Small intestine (tissue), 7 donors: ENCODE measurements at regions not wholly inside any gene's neighbourhood (a gene's known extent, or its start where the extent isn't known, plus 50 kb on each side); places are given as distances from the start of the nearest gene placed in this dataset.

Experiments used
- DNase-seq, 2 donors: peaks; one replicate each; pipeline versions ENCODE4 v3.0.0 to v3.0.0-alpha.2; 2013
- FAIRE-seq: peaks from 2 replicates; lab custom pipeline; 2012; peaks lifted over from hg19 to GRCh38; lab: Jason Lieb, UNC
- H3K27ac ChIP-seq, 3 donors: one replicate each; pipeline ENCODE4 v1.5.1; 2013; ENCODE audit warnings: low read length in 2 of 3, mild to moderate bottlenecking in 2 of 3, control low read depth in 1 of 3, inconsistent platforms in 1 of 3, low read depth in 1 of 3, moderate library complexity in 1 of 3
- H3K27me3 ChIP-seq, 3 donors: one replicate each; pipeline ENCODE4 v1.6.1; 2013; ENCODE audit warnings: low read length in 3 of 3, inconsistent platforms in 1 of 3; ENCODE audit not compliant: control insufficient read depth in 3 of 3, insufficient read depth in 3 of 3
- H3K36me3 ChIP-seq, 3 donors: one replicate each; pipeline ENCODE4 v1.6.1; 2013; ENCODE audit warnings: low read length in 3 of 3, inconsistent platforms in 1 of 3, low read depth in 1 of 3, mild to moderate bottlenecking in 1 of 3, moderate library complexity in 1 of 3; ENCODE audit not compliant: control insufficient read depth in 3 of 3, insufficient read depth in 2 of 3
- H3K4me1 ChIP-seq, 3 donors: one replicate each; pipeline ENCODE4 v1.6.1; 2013; ENCODE audit warnings: low read length in 2 of 3, inconsistent platforms in 1 of 3, low read depth in 1 of 3, mild to moderate bottlenecking in 1 of 3, moderate library complexity in 1 of 3; ENCODE audit not compliant: control insufficient read depth in 3 of 3, insufficient read depth in 2 of 3
- H3K4me3 ChIP-seq, 3 donors: one replicate each; pipeline ENCODE4 v1.5.1; 2013; ENCODE audit warnings: low read length in 3 of 3, control low read depth in 1 of 3, inconsistent platforms in 1 of 3, low read depth in 1 of 3, mild to moderate bottlenecking in 1 of 3, moderate library complexity in 1 of 3
- H3K9me3 ChIP-seq, 2 donors: one replicate each; pipeline ENCODE4 v1.6.1; 2013; ENCODE audit warnings: low read depth in 1 of 2, low read length in 1 of 2; ENCODE audit not compliant: control insufficient read depth in 2 of 2, insufficient read depth in 1 of 2
- WGBS, 3 donors: extraction: QIAGEN DNeasy Blood & Tissue Kit; methylation state at CpG; one replicate each; pipeline ENCODE4 v1.1.7; 2013; 5-methylcytosine and 5-hydroxymethylcytosine counted together
- donor health status: healthy with polysubstance abuse.
- donor health status: control.
- donor health status: control.
- donor health status: Bipolar disorder and iron deficiency.
- donor health status: healthy.

- Histone ChIP-seq H3K27me3 (no peaks in the 10 kb centered on the region), H3K27ac (no peak overlapping the region), H3K4me3 (no peak overlapping the region), H3K36me3 (no peaks in the 10 kb centered on the region), H3K4me1 (peaks cover 0 to 6% (median 3%) of the 10 kb centered on the region in 3 donors), H3K9me3 (no peaks in the 10 kb centered on the region)
- no peak for FAIRE-seq
- DNase-seq = no peak
- 69 to 79% (median 79%) methylated on average over 9 of the region's 9 CpGs for WGBS, 3 donors
Measured at GRCh38 chr10:31745612-31746376, 182.8 kb downstream of the ARHGAP12 start.

GRCh38 chr10:31744025-31744424 lies 184.6 kb downstream of the ARHGAP12 start:
- FAIRE-seq (no peak), DNase-seq (no peak)
- Histone ChIP-seq H3K36me3 (no peaks in the 10 kb centered on the region), H3K9me3 (no peaks in the 10 kb centered on the region), H3K27ac (no peak overlapping the region), H3K27me3 (no peaks in the 10 kb centered on the region), H3K4me1 (no peaks in the 10 kb centered on the region), H3K4me3 (no peak overlapping the region)
- 91 to 95% (median 91%) methylated on average over 1 of the region's 1 CpG for WGBS, 3 donors

- FAIRE-seq (no peak), DNase-seq (no peak)
- H3K4me1 ChIP-seq = no peaks in the 10 kb centered on the region
- H3K36me3 ChIP-seq = no peaks in the 10 kb centered on the region
- H3K27me3 ChIP-seq = no peaks in the 10 kb centered on the region
- H3K9me3 ChIP-seq = no peaks in the 10 kb centered on the region
- H3K27ac ChIP-seq = no peak overlapping the region
- WGBS, 3 donors = 94 to 100% (median 95%) methylated on average over 1 of the region's 1 CpG
- H3K4me3 ChIP-seq = no peak overlapping the region
Measured at GRCh38 chr10:31742255-31742654, 186.4 kb downstream of the ARHGAP12 start.

GRCh38 chr10:31741473-31741872 lies 187.2 kb downstream of the ARHGAP12 start:
- DNase-seq (no peak), FAIRE-seq (no peak)
- Histone ChIP-seq H3K9me3 (peaks cover 0 to 2% of the 10 kb centered on the region in 2 donors), H3K36me3 (no peaks in the 10 kb centered on the region), H3K27ac (no peak overlapping the region), H3K4me3 (no peak overlapping the region), H3K27me3 (no peaks in the 10 kb centered on the region), H3K4me1 (no peaks in the 10 kb centered on the region)

GRCh38 chr10:31739711-31740110 lies 188.9 kb downstream of the ARHGAP12 start:
- H3K27me3 ChIP-seq = no peaks in the 10 kb centered on the region
- no peaks in the 10 kb centered on the region for H3K36me3 ChIP-seq
- DNase-seq (no peak), FAIRE-seq (no peak)
- H3K9me3 ChIP-seq = peaks cover 0 to 4% of the 10 kb centered on the region in 2 donors
- no peaks in the 10 kb centered on the region for H3K4me1 ChIP-seq
- WGBS, 3 donors = 59 to 83% (median 80%) methylated on average over 1 of the region's 1 CpG
- H3K27ac ChIP-seq = no peak overlapping the region
- no peak overlapping the region for H3K4me3 ChIP-seq

- no peaks in the 10 kb centered on the region for H3K36me3 ChIP-seq
- DNase-seq (no peak), FAIRE-seq (no peak)
- 75 to 84% (median 78%) methylated on average over 2 of the region's 2 CpGs for WGBS, 3 donors
- H3K4me3 ChIP-seq = no peak overlapping the region
- no peaks in the 10 kb centered on the region for H3K4me1 ChIP-seq
- no peaks in the 10 kb centered on the region for H3K27me3 ChIP-seq
- no peak overlapping the region for H3K27ac ChIP-seq
- peaks cover 0 to 4% of the 10 kb centered on the region in 2 donors for H3K9me3 ChIP-seq
Measured at GRCh38 chr10:31739146-31739545, 189.5 kb downstream of the ARHGAP12 start.

- FAIRE-seq (no peak), DNase-seq (no peak)
- Histone ChIP-seq H3K4me3 (no peak overlapping the region), H3K27me3 (no peaks in the 10 kb centered on the region), H3K4me1 (no peaks in the 10 kb centered on the region), H3K9me3 (peaks cover 0 to 4% of the 10 kb centered on the region in 2 donors), H3K27ac (no peak overlapping the region), H3K36me3 (no peaks in the 10 kb centered on the region)
- WGBS, 3 donors = 84 to 96% (median 95%) methylated on average over 1 of the region's 1 CpG
Measured at GRCh38 chr10:31731711-31732110, 196.9 kb downstream of the ARHGAP12 start.

GRCh38 chr10:31730776-31731175 lies 197.9 kb downstream of the ARHGAP12 start:
- H3K9me3 ChIP-seq = no peaks in the 10 kb centered on the region
- no peaks in the 10 kb centered on the region for H3K36me3 ChIP-seq
- no peaks in the 10 kb centered on the region for H3K27me3 ChIP-seq
- DNase-seq = no peak
- no peak for FAIRE-seq
- H3K27ac ChIP-seq = no peak overlapping the region
- H3K4me3 ChIP-seq = no peak overlapping the region
- WGBS, 3 donors = 88 to 94% (median 90%) methylated on average over 3 of the region's 3 CpGs
- no peaks in the 10 kb centered on the region for H3K4me1 ChIP-seq
